ENCODE measurements at regions not wholly inside any gene's neighbourhood (a gene's known extent, or its start where the extent isn't known, plus 50 kb on each side); places are given as distances from the start of the nearest gene placed in this dataset.

DNA sequence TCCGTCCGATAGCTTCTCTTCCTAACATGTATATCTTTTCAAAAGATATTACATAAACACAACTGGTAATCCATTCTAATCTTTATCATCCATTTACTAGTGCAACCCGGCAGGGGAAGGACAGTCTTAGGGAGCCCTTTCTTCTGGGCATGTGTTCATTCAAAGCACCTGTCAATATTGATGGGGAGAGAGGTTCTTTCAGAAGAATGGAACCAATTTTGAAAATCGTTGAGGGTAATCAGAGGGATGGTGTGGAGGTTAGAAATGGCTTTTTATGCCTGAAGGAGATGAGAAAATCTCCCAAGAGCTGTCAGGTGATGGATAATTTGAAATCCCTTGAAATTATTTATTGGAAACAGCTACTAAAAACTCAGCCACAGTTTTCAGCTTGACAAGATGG lies 561.9 kb upstream of the DCC start:
- no peak for DNase-seq (ENCODE audit: low read depth)
- no peak overlapping the region for H3K4me3 ChIP-seq (ENCODE audit: low read depth, low read length)
- TF ChIP-seq CTCF (IDR thresholded peaks at IDR 0.05; ENCODE audit: insufficient read depth, low read depth, low read length, missing control alignments): no peak

- TF ChIP-seq CTCF (IDR thresholded peaks at IDR 0.05; ENCODE audit: insufficient read depth, low read depth, low read length, missing control alignments): no peak
- H3K4me3 ChIP-seq (ENCODE audit: low read depth, low read length): no peak overlapping the region
- DNase-seq (ENCODE audit: low read depth): no peak
Observed at GRCh38 chr18:51789871-51790270, 550.1 kb upstream of the DCC start.

GRCh38 chr18:51801514-51801913 lies 538.5 kb upstream of the DCC start:
- TF ChIP-seq CTCF (IDR thresholded peaks at IDR 0.05; ENCODE audit: insufficient read depth, low read depth, low read length, missing control alignments): no peak
- no peak for DNase-seq (ENCODE audit: low read depth)
- no peak overlapping the region for H3K4me3 ChIP-seq (ENCODE audit: low read depth, low read length)

DNA sequence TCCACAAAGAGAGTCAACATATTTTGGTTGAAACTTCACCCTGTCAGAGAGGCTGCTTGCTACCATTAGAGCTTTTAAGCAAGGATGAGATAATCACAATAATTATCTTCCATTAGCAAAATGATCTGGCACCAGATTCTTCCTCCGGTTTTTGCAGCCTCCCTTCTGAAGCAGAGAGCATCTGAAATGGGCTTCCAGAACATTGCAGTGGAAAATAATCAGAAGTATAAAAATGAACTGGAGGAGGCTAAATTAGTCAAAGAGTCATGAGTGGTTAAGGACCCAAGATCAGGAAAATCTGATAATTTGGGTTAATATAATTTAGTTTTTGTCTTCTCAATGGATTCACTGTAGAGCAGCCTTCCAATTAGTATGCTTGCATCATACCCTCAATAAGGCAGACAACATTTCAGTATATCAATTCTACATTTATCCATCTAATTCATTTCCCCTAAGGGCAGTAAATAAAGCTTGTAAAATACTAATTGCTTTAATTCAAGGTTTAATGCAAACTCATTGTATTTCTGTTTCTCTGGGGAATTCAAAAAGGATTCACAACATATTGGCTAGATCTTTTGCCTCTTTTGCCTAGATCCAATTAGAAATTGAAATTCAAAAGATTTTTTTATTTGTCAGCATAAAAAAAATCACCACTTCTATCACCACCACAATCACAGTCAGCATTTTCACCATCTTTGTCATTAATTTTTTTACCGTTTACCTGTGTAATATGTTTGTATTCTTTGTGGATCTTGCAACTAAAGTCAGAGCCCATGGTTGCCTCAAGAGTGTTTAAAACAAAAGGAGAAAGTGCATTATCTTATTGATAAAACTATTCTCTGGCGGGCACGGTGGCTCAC lies 537.2 kb upstream of the DCC start:
- no peak for DNase-seq (ENCODE audit: low read depth)
- no peak overlapping the region for H3K4me3 ChIP-seq (ENCODE audit: low read depth, low read length)
- no peak for TF ChIP-seq CTCF (IDR thresholded peaks at IDR 0.05; ENCODE audit: insufficient read depth, low read depth, low read length, missing control alignments)

GRCh38 chr18:51807336-51807735 lies 532.7 kb upstream of the DCC start:
- no peak overlapping the region for H3K4me3 ChIP-seq (ENCODE audit: low read depth, low read length)
- DNase-seq (ENCODE audit: low read depth): no peak
- TF ChIP-seq CTCF (IDR thresholded peaks at IDR 0.05; ENCODE audit: insufficient read depth, low read depth, low read length, missing control alignments): no peak

DNA sequence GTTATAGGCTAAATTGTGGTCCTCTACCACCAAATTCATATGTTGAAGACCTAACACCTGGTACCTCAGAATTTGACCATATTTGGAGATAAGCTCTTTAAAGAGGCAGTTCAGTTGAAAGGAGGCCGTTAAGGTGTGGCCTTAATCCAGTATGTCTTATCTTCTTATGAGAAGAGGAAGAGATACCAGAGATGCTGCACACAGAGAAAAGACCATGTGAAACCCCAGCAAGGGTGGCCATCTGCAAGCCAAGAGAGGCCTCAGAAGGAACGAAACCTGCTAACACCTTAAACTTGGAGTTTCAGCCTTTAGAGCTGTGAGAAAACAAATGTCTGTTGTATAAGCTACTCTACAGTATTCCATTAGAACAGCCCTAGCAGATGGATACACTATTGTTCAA lies 528.1 kb upstream of the DCC start:
- TF ChIP-seq CTCF (IDR thresholded peaks at IDR 0.05; ENCODE audit: insufficient read depth, low read depth, low read length, missing control alignments): no peak
- no peak overlapping the region for H3K4me3 ChIP-seq (ENCODE audit: low read depth, low read length)
- DNase-seq (ENCODE audit: low read depth): peak; percentile 76

- TF ChIP-seq CTCF (IDR thresholded peaks at IDR 0.05; ENCODE audit: insufficient read depth, low read depth, low read length, missing control alignments): no peak
- no peak overlapping the region for H3K4me3 ChIP-seq (ENCODE audit: low read depth, low read length)
- no peak for DNase-seq (ENCODE audit: low read depth)
Observed at GRCh38 chr18:51813740-51814139, 526.3 kb upstream of the DCC start.

Measured in GM12865 (cell line).